Skeletal muscle satellite cell (primary cell): ENCODE measurements at regions not wholly inside any gene's neighbourhood (a gene's known extent, or its start where the extent isn't known, plus 50 kb on each side); places are given as distances from the start of the nearest gene placed in this dataset.

Experiments
- H3K27me3 ChIP-seq: 2 replicates; pipeline ENCODE4 v1.7.0; 2013; ENCODE audit warnings: low read length; ENCODE audit not compliant: control insufficient read depth, insufficient read depth
- H3K36me3 ChIP-seq: 2 replicates; pipeline ENCODE4 v1.7.0; 2013; ENCODE audit warnings: mild to moderate bottlenecking, control low read depth, low read length; ENCODE audit not compliant: insufficient read depth
- H3K4me1 ChIP-seq: 2 replicates; pipeline ENCODE4 v1.7.0; 2013; ENCODE audit warnings: low read length; ENCODE audit not compliant: control insufficient read depth, insufficient read depth
- H3K4me2 ChIP-seq: 2 replicates; pipeline ENCODE4 v1.7.0; 2013; ENCODE audit warnings: mild to moderate bottlenecking, low read length
- H3K4me3 ChIP-seq: 2 replicates; pipeline ENCODE4 v1.7.0; 2013; ENCODE audit warnings: low read length
- H3K9ac ChIP-seq: 2 replicates; pipeline ENCODE4 v1.7.0; 2013; ENCODE audit warnings: mild to moderate bottlenecking, low read depth, low read length, moderate library complexity
- H3K9me3 ChIP-seq: replicated peaks from 2 replicates; pipeline ENCODE4 v1.7.0; 2013; ENCODE audit warnings: mild to moderate bottlenecking, control low read depth, low read length

- no peaks in the 10 kb centered on the region for H3K9me3 ChIP-seq
- H3K9ac ChIP-seq: no peak overlapping the region
- no peak overlapping the region for H3K4me2 ChIP-seq
- H3K36me3 ChIP-seq: no peaks in the 10 kb centered on the region
- H3K4me1 ChIP-seq: peaks cover 5% of the 10 kb centered on the region
- peaks cover 13% of the 10 kb centered on the region for H3K27me3 ChIP-seq
- H3K4me3 ChIP-seq: no peak overlapping the region
These were observed 59.8 kb upstream of the GPM6A start for GRCh38 chr4:175871774-175872405.

- H3K4me2 ChIP-seq: no peak overlapping the region
- peaks cover 10% of the 10 kb centered on the region for H3K27me3 ChIP-seq
- no peak overlapping the region for H3K9ac ChIP-seq
- no peaks in the 10 kb centered on the region for H3K9me3 ChIP-seq
- H3K36me3 ChIP-seq: no peaks in the 10 kb centered on the region
- H3K4me1 ChIP-seq: peaks cover 5% of the 10 kb centered on the region
- no peak overlapping the region for H3K4me3 ChIP-seq
These were observed 61.6 kb upstream of the GPM6A start for GRCh38 chr4:175873707-175874106.

GRCh38 chr4:175874306-175874705 lies 62.2 kb upstream of the GPM6A start:
- no peak overlapping the region for H3K9ac ChIP-seq
- no peak overlapping the region for H3K4me2 ChIP-seq
- no peak overlapping the region for H3K4me3 ChIP-seq
- peaks cover 5% of the 10 kb centered on the region for H3K4me1 ChIP-seq
- H3K36me3 ChIP-seq: no peaks in the 10 kb centered on the region
- peaks cover 10% of the 10 kb centered on the region for H3K27me3 ChIP-seq
- no peaks in the 10 kb centered on the region for H3K9me3 ChIP-seq

- Histone ChIP-seq H3K9ac (no peak overlapping the region), H3K9me3 (no peaks in the 10 kb centered on the region), H3K27me3 (peaks cover 10% of the 10 kb centered on the region), H3K4me1 (peaks cover 5% of the 10 kb centered on the region), H3K36me3 (no peaks in the 10 kb centered on the region), H3K4me2 (no peak overlapping the region), H3K4me3 (no peak overlapping the region)
These were observed 64.1 kb upstream of the GPM6A start for GRCh38 chr4:175875993-175876771.

- no peaks in the 10 kb centered on the region for H3K4me1 ChIP-seq
- no peaks in the 10 kb centered on the region for H3K9me3 ChIP-seq
- no peak overlapping the region for H3K9ac ChIP-seq
- no peaks in the 10 kb centered on the region for H3K36me3 ChIP-seq
- H3K27me3 ChIP-seq: no peaks in the 10 kb centered on the region
- no peak overlapping the region for H3K4me2 ChIP-seq
- H3K4me3 ChIP-seq: no peak overlapping the region
These were observed 70.8 kb upstream of the GPM6A start for GRCh38 chr4:175882891-175883290.

- Histone ChIP-seq H3K9ac (no peak overlapping the region), H3K9me3 (no peaks in the 10 kb centered on the region), H3K36me3 (no peaks in the 10 kb centered on the region), H3K4me2 (no peak overlapping the region), H3K4me3 (no peak overlapping the region), H3K27me3 (no peaks in the 10 kb centered on the region), H3K4me1 (no peaks in the 10 kb centered on the region)
These were observed 72.0 kb upstream of the GPM6A start for GRCh38 chr4:175884048-175884447.

- peaks cover 15% of the 10 kb centered on the region for H3K27me3 ChIP-seq
- no peaks in the 10 kb centered on the region for H3K4me1 ChIP-seq
- H3K36me3 ChIP-seq: no peaks in the 10 kb centered on the region
- no peak overlapping the region for H3K4me3 ChIP-seq
- no peaks in the 10 kb centered on the region for H3K9me3 ChIP-seq
- H3K9ac ChIP-seq: no peak overlapping the region
- no peak overlapping the region for H3K4me2 ChIP-seq
These were observed 79.2 kb upstream of the GPM6A start for GRCh38 chr4:175891231-175891630.

- H3K9me3 ChIP-seq: no peaks in the 10 kb centered on the region
- no peak overlapping the region for H3K4me3 ChIP-seq
These were observed 79.8 kb upstream of the GPM6A start for GRCh38 chr4:175891851-175892250.

GRCh38 chr4:175905925-175906324 lies 93.9 kb upstream of the GPM6A start:
- Histone ChIP-seq H3K4me2 (no peak overlapping the region), H3K27me3 (no peaks in the 10 kb centered on the region), H3K36me3 (no peaks in the 10 kb centered on the region), H3K4me1 (no peaks in the 10 kb centered on the region), H3K4me3 (no peak overlapping the region), H3K9me3 (no peaks in the 10 kb centered on the region), H3K9ac (no peak overlapping the region)

More at GRCh38 chr4:175891851-175892250, 79.8 kb upstream of the GPM6A start:
- Histone ChIP-seq H3K27me3 (peaks cover 16% of the 10 kb centered on the region), H3K4me2 (no peak overlapping the region), H3K4me1 (no peaks in the 10 kb centered on the region), H3K9ac (no peak overlapping the region), H3K36me3 (no peaks in the 10 kb centered on the region)

- no peaks in the 10 kb centered on the region for H3K27me3 ChIP-seq
- no peak overlapping the region for H3K9ac ChIP-seq
- no peak overlapping the region for H3K4me3 ChIP-seq
- H3K4me1 ChIP-seq: no peaks in the 10 kb centered on the region
- no peak overlapping the region for H3K4me2 ChIP-seq
- no peaks in the 10 kb centered on the region for H3K36me3 ChIP-seq
- no peaks in the 10 kb centered on the region for H3K9me3 ChIP-seq
These were observed 94.3 kb upstream of the GPM6A start for GRCh38 chr4:175906384-175906783.

- H3K4me1 ChIP-seq: no peaks in the 10 kb centered on the region
- H3K4me2 ChIP-seq: no peak overlapping the region
- no peaks in the 10 kb centered on the region for H3K27me3 ChIP-seq
These were observed 98.6 kb upstream of the GPM6A start for GRCh38 chr4:175910700-175911099.

More at GRCh38 chr4:175910700-175911099, 98.6 kb upstream of the GPM6A start:
- H3K36me3 ChIP-seq: no peaks in the 10 kb centered on the region
- no peak overlapping the region for H3K4me3 ChIP-seq
- no peaks in the 10 kb centered on the region for H3K9me3 ChIP-seq
- H3K9ac ChIP-seq: no peak overlapping the region
